PC-3 (cell line): ENCODE measurements at regions not wholly inside any gene's neighbourhood (a gene's known extent, or its start where the extent isn't known, plus 50 kb on each side); places are given as distances from the start of the nearest gene placed in this dataset.

ENCODE experiments used
- EZH2 ChIP-seq: fragments of 300-600 bp; sonication (generic); IDR thresholded peaks from one replicate; pipeline ENCODE4 v1.6.1; 2017; ENCODE audit warnings: antibody characterized with exemption, mild to moderate bottlenecking, low read length; ENCODE audit not compliant: unreplicated experiment
- TF ChIP-seq, protein P1 (sequence below): fragments of 300-600 bp; sonication (generic); conservative IDR thresholded peaks from 2 replicates; pipeline ENCODE4 v1.5.1; 2017; ENCODE audit warnings: antibody characterized with exemption, low read depth, mild to moderate bottlenecking, low read length

DNA sequence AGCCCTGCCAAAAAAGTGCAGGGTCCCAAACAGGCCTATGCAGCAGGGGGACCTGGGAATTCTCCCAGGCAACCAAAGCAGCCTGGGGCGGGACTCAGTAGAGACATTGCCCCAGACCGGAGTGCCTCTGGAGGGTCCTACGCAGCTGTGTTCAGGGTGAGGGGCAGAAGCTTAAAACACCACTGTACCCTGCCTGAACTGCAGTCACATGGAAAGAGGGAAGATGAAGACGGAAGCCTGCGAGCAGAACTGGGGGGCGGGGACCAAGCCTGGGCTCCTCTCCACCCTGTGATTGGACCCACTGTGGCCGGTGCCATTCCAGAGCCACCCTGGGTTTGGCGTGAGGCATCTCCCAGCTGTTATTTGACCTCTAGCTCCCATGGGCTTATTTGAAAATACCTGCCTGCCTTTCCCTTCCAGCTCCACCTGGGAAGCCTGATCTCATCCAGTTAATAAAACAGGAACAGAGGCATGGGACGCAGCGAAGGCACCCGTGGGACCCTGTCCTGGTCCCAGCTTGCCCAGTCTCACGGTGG lies 183.1 kb downstream of the SMAD2 start:
- TF ChIP-seq, protein P1, sequence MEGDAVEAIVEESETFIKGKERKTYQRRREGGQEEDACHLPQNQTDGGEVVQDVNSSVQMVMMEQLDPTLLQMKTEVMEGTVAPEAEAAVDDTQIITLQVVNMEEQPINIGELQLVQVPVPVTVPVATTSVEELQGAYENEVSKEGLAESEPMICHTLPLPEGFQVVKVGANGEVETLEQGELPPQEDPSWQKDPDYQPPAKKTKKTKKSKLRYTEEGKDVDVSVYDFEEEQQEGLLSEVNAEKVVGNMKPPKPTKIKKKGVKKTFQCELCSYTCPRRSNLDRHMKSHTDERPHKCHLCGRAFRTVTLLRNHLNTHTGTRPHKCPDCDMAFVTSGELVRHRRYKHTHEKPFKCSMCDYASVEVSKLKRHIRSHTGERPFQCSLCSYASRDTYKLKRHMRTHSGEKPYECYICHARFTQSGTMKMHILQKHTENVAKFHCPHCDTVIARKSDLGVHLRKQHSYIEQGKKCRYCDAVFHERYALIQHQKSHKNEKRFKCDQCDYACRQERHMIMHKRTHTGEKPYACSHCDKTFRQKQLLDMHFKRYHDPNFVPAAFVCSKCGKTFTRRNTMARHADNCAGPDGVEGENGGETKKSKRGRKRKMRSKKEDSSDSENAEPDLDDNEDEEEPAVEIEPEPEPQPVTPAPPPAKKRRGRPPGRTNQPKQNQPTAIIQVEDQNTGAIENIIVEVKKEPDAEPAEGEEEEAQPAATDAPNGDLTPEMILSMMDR = no peak
- TF ChIP-seq EZH2 = no peak
